Ovary (tissue), 7 donors: ENCODE measurements at regions not wholly inside any gene's neighbourhood (a gene's known extent, or its start where the extent isn't known, plus 50 kb on each side); places are given as distances from the start of the nearest gene placed in this dataset.

Source experiments
- DNase-seq, 5 donors: peaks; one replicate each; pipeline ENCODE4 v3.0.0-alpha.2; 2019 to 2020
- H3K27ac ChIP-seq, 2 donors: fragments of 200-600 bp; one replicate each; pipeline versions ENCODE4 v1.5.1 to v1.8.0; 2019 to 2022
- H3K27me3 ChIP-seq: fragments of 200-600 bp; one replicate; pipeline ENCODE4 v1.8.0; 2022
- H3K36me3 ChIP-seq: fragments of 200-600 bp; sonication (generic); one replicate; pipeline ENCODE4 v1.5.1; 2019
- H3K4me1 ChIP-seq: one replicate; pipeline ENCODE4 v1.8.1; 2013; ENCODE audit warnings: mild to moderate bottlenecking, moderate library complexity; ENCODE audit not compliant: insufficient read depth
- H3K4me3 ChIP-seq: fragments of 200-600 bp; sonication (generic); one replicate; pipeline ENCODE4 v1.5.1; 2017
- H3K9me3 ChIP-seq, 2 donors: fragments of 200-600 bp in 1 of 2; sonication (generic) in 1 of 2; one replicate each; pipeline versions ENCODE4 v1.5.1 to v1.8.1; 2013 to 2019; ENCODE audit warnings: mild to moderate bottlenecking in 1 of 2, moderate library complexity in 1 of 2
- EP300 ChIP-seq: sonication (generic); formaldehyde crosslinking; IDR thresholded peaks from one replicate; pipeline ENCODE4 v1.6.1; 2017; ENCODE audit warnings: antibody characterized with exemption
- POLR2A ChIP-seq: fragments of 450-650 bp; IDR thresholded peaks from one replicate; pipeline ENCODE4 v1.6.1; 2017; ENCODE audit warnings: antibody characterized with exemption, mild to moderate bottlenecking, moderate library complexity
- WGBS, 3 donors: extraction: QIAGEN DNeasy Blood & Tissue Kit in 1 of 3; methylation state at CpG; one replicate each; pipeline versions ENCODE4 v1.1.5 to v1.1.7; 2013 to 2017; 5-methylcytosine and 5-hydroxymethylcytosine counted together
- intact Hi-C, 4 donors: fragments of 100-400 bp; cut with DNase I; formaldehyde crosslinking; loops; one replicate each; pipeline versions ENCODE4 v1.11.0 to v1.15.1; 2022 to 2023
- TF ChIP-seq, protein P1 (sequence below), 3 donors: fragments of 450-650 bp in 2 of 3; fragments of 200-600 bp in 1 of 3; IDR thresholded peaks; one replicate each; pipeline versions ENCODE4 v1.5.1 to v1.8.0; 2016 to 2022; ENCODE audit warnings: antibody characterized with exemption in 3 of 3, mild to moderate bottlenecking in 1 of 3
- donor health status: DM: no; HTN: no; CAD: no; lungs with moderate emphysema.
- donor health status: DM: no; HTN: no; CAD: no.
- donor health status: Bipolar disorder and iron deficiency.
- donor health status: DM: no; HTN: no; CAD: no.
- donor health status: DM: yes; HTN: yes; CAD: no.

DNA sequence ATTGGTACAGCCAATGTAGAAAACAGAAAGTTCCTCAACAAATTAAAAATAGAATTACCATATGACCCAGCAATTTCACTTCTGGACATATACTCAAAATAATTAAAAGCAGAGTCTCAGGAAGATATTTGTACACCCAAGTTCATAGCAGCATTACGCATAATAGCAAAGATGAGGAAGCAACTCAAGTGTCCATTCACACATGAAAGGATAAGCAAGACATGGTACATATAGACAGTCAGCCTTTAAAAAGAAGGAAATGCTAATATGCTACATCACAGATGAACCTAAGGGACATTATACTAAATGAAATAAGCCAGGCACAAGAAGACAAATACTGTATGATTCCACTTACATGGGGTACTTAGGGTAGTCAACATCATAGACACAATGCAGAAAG lies 76.7 kb downstream of the ANXA2R start:
- DNase-seq, result no peak
- H3K4me1 ChIP-seq, result no peaks in the 10 kb centered on the region
- H3K36me3 ChIP-seq, result no peaks in the 10 kb centered on the region
- no peaks in the 10 kb centered on the region for H3K9me3 ChIP-seq
- WGBS, 3 donors, result 94 to 100% (median 95%) methylated on average over 1 of the region's 1 CpG
- TF ChIP-seq, protein P1, sequence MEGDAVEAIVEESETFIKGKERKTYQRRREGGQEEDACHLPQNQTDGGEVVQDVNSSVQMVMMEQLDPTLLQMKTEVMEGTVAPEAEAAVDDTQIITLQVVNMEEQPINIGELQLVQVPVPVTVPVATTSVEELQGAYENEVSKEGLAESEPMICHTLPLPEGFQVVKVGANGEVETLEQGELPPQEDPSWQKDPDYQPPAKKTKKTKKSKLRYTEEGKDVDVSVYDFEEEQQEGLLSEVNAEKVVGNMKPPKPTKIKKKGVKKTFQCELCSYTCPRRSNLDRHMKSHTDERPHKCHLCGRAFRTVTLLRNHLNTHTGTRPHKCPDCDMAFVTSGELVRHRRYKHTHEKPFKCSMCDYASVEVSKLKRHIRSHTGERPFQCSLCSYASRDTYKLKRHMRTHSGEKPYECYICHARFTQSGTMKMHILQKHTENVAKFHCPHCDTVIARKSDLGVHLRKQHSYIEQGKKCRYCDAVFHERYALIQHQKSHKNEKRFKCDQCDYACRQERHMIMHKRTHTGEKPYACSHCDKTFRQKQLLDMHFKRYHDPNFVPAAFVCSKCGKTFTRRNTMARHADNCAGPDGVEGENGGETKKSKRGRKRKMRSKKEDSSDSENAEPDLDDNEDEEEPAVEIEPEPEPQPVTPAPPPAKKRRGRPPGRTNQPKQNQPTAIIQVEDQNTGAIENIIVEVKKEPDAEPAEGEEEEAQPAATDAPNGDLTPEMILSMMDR (IDR thresholded peaks at IDR 0.05), result no peak
- TF ChIP-seq EP300 (no peak), POLR2A (no peak)
- intact Hi-C loops, result no loop called here
- no peak overlapping the region for H3K27ac ChIP-seq
- no peak overlapping the region for H3K4me3 ChIP-seq
- H3K27me3 ChIP-seq, result no peaks in the 10 kb centered on the region

DNA sequence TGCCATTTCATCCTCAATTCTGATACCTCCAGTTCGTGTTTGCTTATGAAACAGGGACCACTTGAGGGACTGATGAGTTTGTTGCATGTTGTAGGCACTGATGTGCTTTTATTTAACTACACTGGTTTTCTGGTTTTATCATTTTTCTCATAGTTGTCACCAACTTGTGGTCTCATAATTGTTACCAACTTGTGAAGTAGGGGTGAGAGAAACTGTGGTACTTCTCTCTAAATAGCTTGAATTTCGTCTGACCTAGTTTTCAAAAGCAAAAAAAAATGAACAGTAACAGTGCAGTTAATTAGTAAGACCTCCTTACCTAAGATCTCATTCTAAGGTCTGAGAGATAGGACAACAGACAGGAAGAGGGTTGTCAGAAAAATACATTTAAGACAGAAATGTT lies 78.0 kb downstream of the ANXA2R start:
- DNase-seq, result no peak
- Histone ChIP-seq H3K4me3 (no peak overlapping the region), H3K27ac (no peak overlapping the region), H3K27me3 (no peaks in the 10 kb centered on the region), H3K9me3 (no peaks in the 10 kb centered on the region), H3K36me3 (no peaks in the 10 kb centered on the region), H3K4me1 (no peaks in the 10 kb centered on the region)
- 61 to 72% (median 69%) methylated on average over 2 of the region's 2 CpGs for WGBS, 3 donors
- intact Hi-C loops, result no loop called here
- TF ChIP-seq EP300 (no peak), POLR2A (no peak)
- TF ChIP-seq, protein P1 (IDR thresholded peaks at IDR 0.05), result no peak

- no peak overlapping the region for H3K27ac ChIP-seq
- no peak overlapping the region for H3K4me3 ChIP-seq
- H3K9me3 ChIP-seq, result no peaks in the 10 kb centered on the region
- no peak for TF ChIP-seq EP300
- TF ChIP-seq, protein P1 (IDR thresholded peaks at IDR 0.05), result no peak
- no peak for TF ChIP-seq POLR2A
- no peaks in the 10 kb centered on the region for H3K4me1 ChIP-seq
- intact Hi-C loops, result no loop called here
- no peaks in the 10 kb centered on the region for H3K27me3 ChIP-seq
- WGBS, 3 donors, result 52 to 63% (median 57%) methylated on average over 2 of the region's 2 CpGs
- H3K36me3 ChIP-seq, result no peaks in the 10 kb centered on the region
- no peak for DNase-seq
Measured at GRCh38 chr5:42960506-42960905, 79.6 kb downstream of the ANXA2R start.

- Histone ChIP-seq H3K27ac (no peak overlapping the region), H3K4me3 (no peak overlapping the region), H3K27me3 (no peaks in the 10 kb centered on the region), H3K36me3 (no peaks in the 10 kb centered on the region), H3K4me1 (no peaks in the 10 kb centered on the region), H3K9me3 (peaks cover 0 to 3% of the 10 kb centered on the region in 2 donors)
- WGBS, 3 donors, result 73 to 85% (median 80%) methylated on average over 2 of the region's 2 CpGs
- no peak for TF ChIP-seq POLR2A
- TF ChIP-seq, protein P1 (IDR thresholded peaks at IDR 0.05), result no peak
- intact Hi-C loops, result no loop called here
- no peak for DNase-seq
Measured at GRCh38 chr5:42956551-42956950, 83.6 kb downstream of the ANXA2R start.

DNA sequence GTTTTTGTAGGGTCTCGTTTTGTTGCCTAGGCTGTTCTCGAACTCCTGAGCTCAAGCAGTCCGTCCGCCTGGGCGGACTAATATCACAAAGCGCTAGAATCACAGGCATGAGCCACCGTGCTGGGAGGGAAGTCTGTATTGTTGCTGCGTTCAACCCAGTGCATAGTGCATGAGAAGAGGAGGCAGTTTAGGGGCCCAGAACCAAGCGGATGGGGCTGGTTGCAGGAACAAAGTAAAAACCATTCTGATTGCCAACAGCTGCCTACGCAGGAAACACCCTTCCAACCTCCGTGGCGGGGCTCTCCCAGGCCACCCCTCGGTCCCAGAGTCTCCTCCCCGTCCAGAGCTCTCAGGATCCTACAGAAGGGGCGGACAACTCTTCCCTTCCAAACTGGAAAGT lies 87.1 kb downstream of the ANXA2R start:
- TF ChIP-seq, protein P1 (IDR thresholded peaks at IDR 0.05), result no peak
- TF ChIP-seq EP300 (no peak), POLR2A (no peak)
- H3K27me3 ChIP-seq, result no peaks in the 10 kb centered on the region
- no peak overlapping the region for H3K27ac ChIP-seq
- H3K9me3 ChIP-seq, result peaks cover 0 to 3% of the 10 kb centered on the region in 2 donors
- WGBS, 3 donors, result 16 to 31% (median 16%) methylated on average over 15 of the region's 15 CpGs
- H3K36me3 ChIP-seq, result no peaks in the 10 kb centered on the region
- no peak overlapping the region for H3K4me3 ChIP-seq
- DNase-seq, result no peak
- H3K4me1 ChIP-seq, result no peaks in the 10 kb centered on the region
- intact Hi-C loops, result no loop called here
